HG03558 (cell line): ENCODE measurements at regions not wholly inside any gene's neighbourhood (a gene's known extent, or its start where the extent isn't known, plus 50 kb on each side); places are given as distances from the start of the nearest gene placed in this dataset.

Experiments
- ATAC-seq: cut with Tn5 transposase; IDR thresholded peaks from one replicate; pipeline ENCODE4 v1.9.1; 2021; ENCODE audit warnings: moderate number of reproducible peaks; ENCODE audit not compliant: unreplicated experiment; ENCODE audit errors: extremely low read depth

- ATAC-seq = no peak
Observed at GRCh38 chr2:20132990-20133535, 81.6 kb upstream of the LAPTM4A start.

- no peak for ATAC-seq
Observed at GRCh38 chr2:20130821-20131645, 79.6 kb upstream of the LAPTM4A start.

- ATAC-seq = no peak
Observed at GRCh38 chr2:20130160-20130560, 78.7 kb upstream of the LAPTM4A start.

GRCh38 chr2:20129331-20130159 is 78.1 kb upstream of the LAPTM4A start:
- no peak for ATAC-seq

- ATAC-seq = no peak
Observed at GRCh38 chr2:20128506-20129330, 77.3 kb upstream of the LAPTM4A start.

- no peak for ATAC-seq
Observed at GRCh38 chr2:20126469-20126868, 75.0 kb upstream of the LAPTM4A start.

GRCh38 chr2:20126040-20126439 is 74.6 kb upstream of the LAPTM4A start:
- ATAC-seq = no peak

GRCh38 chr2:20125616-20126015 is 74.2 kb upstream of the LAPTM4A start:
- ATAC-seq = no peak

GRCh38 chr2:20125164-20125563 is 73.7 kb upstream of the LAPTM4A start:
- no peak for ATAC-seq

- ATAC-seq = no peak
Observed at GRCh38 chr2:20123871-20124594, 72.6 kb upstream of the LAPTM4A start.

- no peak for ATAC-seq
Observed at GRCh38 chr2:20122864-20123263, 71.4 kb upstream of the LAPTM4A start.

- no peak for ATAC-seq
Observed at GRCh38 chr2:20120569-20121416, 69.4 kb upstream of the LAPTM4A start.

GRCh38 chr2:20118051-20118450 is 66.6 kb upstream of the LAPTM4A start:
- ATAC-seq = no peak

- ATAC-seq = no peak
Observed at GRCh38 chr2:20115902-20116301, 64.5 kb upstream of the LAPTM4A start.

- no peak for ATAC-seq
Observed at GRCh38 chr2:20115374-20115773, 63.9 kb upstream of the LAPTM4A start.

GRCh38 chr2:20113986-20114938 is 62.8 kb upstream of the LAPTM4A start:
- no peak for ATAC-seq

GRCh38 chr2:20113004-20113796 is 61.8 kb upstream of the LAPTM4A start:
- no peak for ATAC-seq
